ENCODE measurements at regions not wholly inside any gene's neighbourhood (a gene's known extent, or its start where the extent isn't known, plus 50 kb on each side); places are given as distances from the start of the nearest gene placed in this dataset.

- TF ChIP-seq CTCF (IDR thresholded peaks at IDR 0.05) (no peak), EZH2 (IDR thresholded peaks at IDR 0.05; ENCODE audit: borderline replicate concordance, insufficient read depth, low read depth, low read length, poor library complexity, severe bottlenecking) (no peak)
Measured at GRCh38 chr14:58861586-58861985, 223.8 kb downstream of the DACT1 start.

Measured in B cell (primary cell).